Endodermal cell (in vitro differentiated cells): ENCODE measurements at regions not wholly inside any gene's neighbourhood (a gene's known extent, or its start where the extent isn't known, plus 50 kb on each side); places are given as distances from the start of the nearest gene placed in this dataset.

ENCODE experiments used
- DNase-seq: peaks from one replicate; pipeline ENCODE4 v3.0.0-alpha.2; 2017
- H3K27ac ChIP-seq: 2 replicates; pipeline ENCODE4 v1.5.1; 2013; ENCODE audit warnings: mild to moderate bottlenecking, low read depth, low read length, moderate library complexity
- H3K27me3 ChIP-seq: 2 replicates; pipeline ENCODE4 v1.6.1; 2013; ENCODE audit warnings: mild to moderate bottlenecking, low read length, moderate library complexity; ENCODE audit not compliant: insufficient read depth, control insufficient read depth, poor library complexity, severe bottlenecking
- H3K36me3 ChIP-seq: 2 replicates; pipeline ENCODE4 v1.7.0; 2013; ENCODE audit warnings: mild to moderate bottlenecking, low read length, moderate library complexity; ENCODE audit not compliant: control insufficient read depth, insufficient read depth
- H3K4me1 ChIP-seq: one replicate; pipeline ENCODE4 v1.7.0; 2013; ENCODE audit warnings: low read length; ENCODE audit not compliant: control insufficient read depth, insufficient read depth
- H3K4me3 ChIP-seq: 2 replicates; pipeline ENCODE4 v1.5.1; 2013; ENCODE audit warnings: mild to moderate bottlenecking, low read length, moderate library complexity
- H3K9ac ChIP-seq: 2 replicates; pipeline ENCODE4 v1.6.1; 2013; ENCODE audit warnings: mild to moderate bottlenecking, low read length, moderate library complexity; ENCODE audit not compliant: poor library complexity, severe bottlenecking; ENCODE audit errors: extremely low read depth
- H3K9me3 ChIP-seq: 2 replicates; pipeline ENCODE4 v1.6.1; 2013; ENCODE audit warnings: mild to moderate bottlenecking, low read length, moderate library complexity; ENCODE audit not compliant: control insufficient read depth
- H3K27ac Mint-ChIP-seq: 2 replicates; pipeline ENCODE4 v1.8.0; 2020; ENCODE audit warnings: mixed read lengths
- H3K27me3 Mint-ChIP-seq: 2 replicates; pipeline ENCODE4 v1.8.0; 2021; ENCODE audit warnings: mild to moderate bottlenecking, mixed read lengths; ENCODE audit not compliant: insufficient read depth
- H3K36me3 Mint-ChIP-seq: 2 replicates; pipeline ENCODE4 v1.8.0; 2020; ENCODE audit warnings: low read depth, mixed read lengths
- H3K4me1 Mint-ChIP-seq: 2 replicates; pipeline ENCODE4 v1.8.0; 2020; ENCODE audit warnings: mixed read lengths
- H3K4me3 Mint-ChIP-seq: 2 replicates; pipeline ENCODE4 v1.8.0; 2020; ENCODE audit warnings: mild to moderate bottlenecking, moderate library complexity, mixed read lengths
- H3K9me3 Mint-ChIP-seq: 2 replicates; pipeline ENCODE4 v1.8.0; 2020; ENCODE audit warnings: mild to moderate bottlenecking, mixed read lengths
- CTCF ChIP-seq: fragments of 200-600 bp; sonication (generic); conservative IDR thresholded peaks from 2 replicates; pipeline ENCODE4 v1.5.0; 2021; ENCODE audit warnings: antibody characterized with exemption, mild to moderate bottlenecking
- WGBS, 2 experiments: methylation state at CpG; one replicate each; pipeline versions ENCODE4 v1.1.5 to v1.1.7; 2013; ENCODE audit warnings: missing lambda C conversion rate in 2 of 2, mixed read lengths in 1 of 2; ENCODE audit not compliant: insufficient coverage in 1 of 2, insufficient read length in 1 of 2; 5-methylcytosine and 5-hydroxymethylcytosine counted together

- no peaks in the 10 kb centered on the region for H3K9me3 ChIP-seq
- peaks cover 3% of the 10 kb centered on the region for H3K4me1 ChIP-seq
- no peaks in the 10 kb centered on the region for H3K36me3 Mint-ChIP-seq
- H3K9me3 Mint-ChIP-seq, result no peaks in the 10 kb centered on the region
- H3K4me1 Mint-ChIP-seq, result peaks cover 51% of the 10 kb centered on the region
- H3K27ac Mint-ChIP-seq, result peak overlapping the region; percentile 79
- peak; percentile 89 for DNase-seq
- WGBS, 2 experiments, result 4 to 8% methylated on average over 5 to 11 of the region's 11 CpGs
- no peaks in the 10 kb centered on the region for H3K36me3 ChIP-seq
- H3K27me3 ChIP-seq, result peaks cover 41% of the 10 kb centered on the region
- H3K4me3 ChIP-seq, result peak overlapping the region; percentile 70
- peak overlapping the region; percentile 13 for H3K9ac ChIP-seq
- TF ChIP-seq CTCF, result no peak
- peak overlapping the region; percentile 42 for H3K4me3 Mint-ChIP-seq
- H3K27me3 Mint-ChIP-seq, result peaks cover 66% of the 10 kb centered on the region
- no peak overlapping the region for H3K27ac ChIP-seq
Observed at GRCh38 chr15:95910643-95911212, 419.8 kb upstream of the NR2F2 start.

- WGBS, 2 experiments, result 23 to 49% methylated on average over 9 to 11 of the region's 11 CpGs
- peak; percentile 69 for DNase-seq
- no peak overlapping the region for H3K27ac Mint-ChIP-seq
Observed at GRCh38 chr15:95911570-95912279, 418.8 kb upstream of the NR2F2 start.

GRCh38 chr15:95912280-95912625 is 418.2 kb upstream of the NR2F2 start:
- 59 to 73% methylated on average over 6 to 7 of the region's 7 CpGs for WGBS, 2 experiments
- peak; percentile 51 for DNase-seq
- no peak overlapping the region for H3K27ac Mint-ChIP-seq
- no peak for TF ChIP-seq CTCF
- no peaks in the 10 kb centered on the region for H3K36me3 ChIP-seq
- H3K4me1 ChIP-seq, result peaks cover 3% of the 10 kb centered on the region
- peaks cover 35% of the 10 kb centered on the region for H3K27me3 ChIP-seq
- peak overlapping the region; percentile 11 for H3K4me3 Mint-ChIP-seq
- no peaks in the 10 kb centered on the region for H3K9me3 Mint-ChIP-seq
- no peak overlapping the region for H3K4me3 ChIP-seq
- no peak overlapping the region for H3K27ac ChIP-seq
- H3K36me3 Mint-ChIP-seq, result no peaks in the 10 kb centered on the region
- peaks cover 56% of the 10 kb centered on the region for H3K4me1 Mint-ChIP-seq
- H3K9ac ChIP-seq, result no peak overlapping the region
- no peaks in the 10 kb centered on the region for H3K9me3 ChIP-seq
- H3K27me3 Mint-ChIP-seq, result peaks cover 65% of the 10 kb centered on the region

More at GRCh38 chr15:95911570-95912279, 418.8 kb upstream of the NR2F2 start:
- TF ChIP-seq CTCF, result no peak
- peaks cover 3% of the 10 kb centered on the region for H3K4me1 ChIP-seq
- no peaks in the 10 kb centered on the region for H3K9me3 Mint-ChIP-seq
- peak overlapping the region; percentile 70 for H3K4me3 ChIP-seq
- no peaks in the 10 kb centered on the region for H3K9me3 ChIP-seq
- peaks cover 56% of the 10 kb centered on the region for H3K4me1 Mint-ChIP-seq
- H3K36me3 Mint-ChIP-seq, result no peaks in the 10 kb centered on the region
- no peaks in the 10 kb centered on the region for H3K36me3 ChIP-seq
- peaks cover 70% of the 10 kb centered on the region for H3K27me3 Mint-ChIP-seq
- no peak overlapping the region for H3K9ac ChIP-seq
- no peak overlapping the region for H3K27ac ChIP-seq
- H3K27me3 ChIP-seq, result peaks cover 40% of the 10 kb centered on the region
- H3K4me3 Mint-ChIP-seq, result peak overlapping the region; percentile 11
